ENCODE measurements at regions not wholly inside any gene's neighbourhood (a gene's known extent, or its start where the extent isn't known, plus 50 kb on each side); places are given as distances from the start of the nearest gene placed in this dataset.
A peak's percentile ranks its signal among the peaks of the same experiment; 100 is the strongest.
"Not testable (repeated sequence)": the region's sequence is repeated elsewhere in the genome, so short reads cannot be mapped to it uniquely, and the experiment has no call there.

DNA sequence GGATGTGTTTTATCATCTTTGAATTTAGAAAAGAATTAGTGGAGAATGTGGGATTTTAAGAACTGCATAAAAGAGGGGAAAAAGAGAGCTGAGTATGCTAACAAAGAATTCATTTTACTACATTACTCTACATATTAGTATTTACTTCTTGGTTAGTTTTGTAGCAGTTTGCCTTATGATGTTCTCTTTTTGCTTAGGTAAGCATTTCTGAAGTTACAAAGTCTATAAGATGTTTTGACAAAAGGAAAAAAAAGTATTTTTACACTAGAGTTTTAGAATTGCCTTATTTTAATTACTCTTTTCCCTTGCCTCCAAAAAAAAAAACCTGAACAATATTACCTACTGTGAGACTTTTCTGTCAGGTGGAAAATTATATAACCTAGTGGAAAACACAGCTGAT is 739.5 kb upstream of the SLC39A10 start:
- DNase-seq (ENCODE audit: low read depth) = no peak
- in situ Hi-C loops (cut with HindIII; ENCODE audit: low pct_unique_long_range_greater_than_20kb, low sequenced_read_pairs) = no loop called here

GRCh38 chr2:194915485-194915884 is 741.5 kb upstream of the SLC39A10 start:
- DNase-seq (ENCODE audit: low read depth) = no peak
- in situ Hi-C loops (cut with HindIII; ENCODE audit: low pct_unique_long_range_greater_than_20kb, low sequenced_read_pairs) = no loop called here

- DNase-seq (ENCODE audit: low read depth) = no peak
- in situ Hi-C loops (cut with HindIII; ENCODE audit: low pct_unique_long_range_greater_than_20kb, low sequenced_read_pairs) = no loop called here
Measured at GRCh38 chr2:194907569-194907968, 749.5 kb upstream of the SLC39A10 start.

GRCh38 chr2:194896871-194897270 is 760.2 kb upstream of the SLC39A10 start:
- in situ Hi-C loops (cut with HindIII; ENCODE audit: low pct_unique_long_range_greater_than_20kb, low sequenced_read_pairs) = no loop called here

GRCh38 chr2:194883711-194884110 is 773.3 kb upstream of the SLC39A10 start:
- DNase-seq (ENCODE audit: low read depth) = no peak
- in situ Hi-C loops (cut with HindIII; ENCODE audit: low pct_unique_long_range_greater_than_20kb, low sequenced_read_pairs) = no loop called here

More at GRCh38 chr2:194896871-194897270, 760.2 kb upstream of the SLC39A10 start:
- no peak for DNase-seq (ENCODE audit: low read depth)

DNA sequence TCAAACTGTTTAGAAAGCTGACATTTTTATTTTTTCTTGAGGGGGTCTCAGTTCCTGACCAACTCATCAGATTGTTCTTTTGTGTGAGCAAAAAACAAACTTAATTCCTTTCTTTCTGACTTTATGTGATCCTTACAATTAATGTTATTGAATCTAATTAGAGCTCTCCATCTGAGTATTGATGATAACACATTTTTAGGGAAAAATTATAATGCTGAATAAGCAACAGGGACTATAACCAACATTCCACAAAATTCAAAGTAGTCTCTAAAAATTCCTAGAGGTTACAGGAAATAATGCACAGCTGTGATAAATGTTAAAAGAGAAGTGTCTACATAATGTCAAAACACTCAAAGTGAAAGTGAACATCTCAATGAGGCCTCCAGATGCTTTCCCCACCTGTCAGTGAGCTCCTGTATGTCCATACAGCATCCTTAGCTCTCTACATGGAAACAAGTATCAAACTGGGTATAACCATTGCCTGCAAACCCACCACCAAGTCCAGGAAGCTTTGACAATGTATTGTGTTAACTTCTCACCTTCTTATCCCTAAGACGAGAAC is 786.0 kb upstream of the SLC39A10 start:
- in situ Hi-C loops (cut with HindIII; ENCODE audit: low pct_unique_long_range_greater_than_20kb, low sequenced_read_pairs) = no loop called here
- DNase-seq (ENCODE audit: low read depth) = no peak

GRCh38 chr2:194867328-194867727 is 789.7 kb upstream of the SLC39A10 start:
- in situ Hi-C loops (cut with HindIII; ENCODE audit: low pct_unique_long_range_greater_than_20kb, low sequenced_read_pairs) = no loop called here
- peak; percentile 16 for DNase-seq (ENCODE audit: low read depth)

DNA sequence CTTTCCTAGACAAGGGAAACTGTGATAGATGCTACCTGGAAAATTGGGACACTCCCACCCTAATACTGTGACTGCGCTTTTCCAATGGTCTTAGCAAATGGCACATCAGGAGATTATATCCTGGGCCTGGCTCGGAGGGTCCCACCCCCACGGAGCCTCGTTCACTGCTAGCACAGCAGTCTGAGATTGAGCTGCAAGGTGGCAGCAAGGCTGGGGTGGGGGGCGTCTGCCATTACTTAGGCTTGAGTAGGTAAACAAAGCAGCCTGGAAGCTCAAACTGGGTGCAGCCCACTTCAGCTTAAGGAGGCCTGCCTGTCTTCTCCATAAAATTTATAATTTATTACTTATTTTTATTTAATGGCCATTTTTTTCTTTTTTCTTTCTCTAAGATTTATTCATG is 802.1 kb upstream of the SLC39A10 start:
- in situ Hi-C loops (cut with HindIII; ENCODE audit: low pct_unique_long_range_greater_than_20kb, low sequenced_read_pairs) = no loop called here

GRCh38 chr2:194842871-194843270 is 814.2 kb upstream of the SLC39A10 start:
- in situ Hi-C loops (cut with HindIII; ENCODE audit: low pct_unique_long_range_greater_than_20kb, low sequenced_read_pairs) = no loop called here
- no peak for DNase-seq (ENCODE audit: low read depth)

More for the DNA sequence above, 802.1 kb upstream of the SLC39A10 start:
- DNase-seq (ENCODE audit: low read depth) = no peak

DNA sequence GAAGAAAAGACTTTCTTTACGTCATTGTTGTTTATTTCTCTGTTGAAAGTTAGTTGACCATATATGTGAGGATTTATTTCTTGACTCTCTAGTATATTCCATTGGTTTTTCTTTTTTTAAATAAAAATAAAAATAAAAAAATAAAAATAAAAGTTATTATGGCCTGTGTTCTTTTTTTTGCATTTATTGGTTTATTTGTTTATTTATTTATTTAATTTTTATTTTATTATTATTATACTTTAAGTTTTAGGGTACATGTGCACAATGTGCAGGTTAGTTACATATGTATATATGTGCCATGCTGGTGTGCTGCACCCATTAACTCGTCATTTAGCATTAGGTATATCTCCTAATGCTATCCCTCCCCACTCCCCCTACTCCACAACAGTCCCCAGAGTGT is 822.7 kb upstream of the SLC39A10 start:
- DNase-seq (ENCODE audit: low read depth); in situ Hi-C loops (cut with HindIII; ENCODE audit: low pct_unique_long_range_greater_than_20kb, low sequenced_read_pairs): not testable (repeated sequence)

- DNase-seq (ENCODE audit: low read depth) = peak; percentile 11
- in situ Hi-C loops (cut with HindIII; ENCODE audit: low pct_unique_long_range_greater_than_20kb, low sequenced_read_pairs) = no loop called here
Measured at GRCh38 chr2:194826241-194826640, 830.8 kb upstream of the SLC39A10 start.

GRCh38 chr2:194824450-194824849 is 832.6 kb upstream of the SLC39A10 start:
- no peak for DNase-seq (ENCODE audit: low read depth)
- in situ Hi-C loops (cut with HindIII; ENCODE audit: low pct_unique_long_range_greater_than_20kb, low sequenced_read_pairs) = no loop called here

GRCh38 chr2:194822657-194823056 is 834.4 kb upstream of the SLC39A10 start:
- in situ Hi-C loops (cut with HindIII; ENCODE audit: low pct_unique_long_range_greater_than_20kb, low sequenced_read_pairs) = no loop called here
- no peak for DNase-seq (ENCODE audit: low read depth)

DNA sequence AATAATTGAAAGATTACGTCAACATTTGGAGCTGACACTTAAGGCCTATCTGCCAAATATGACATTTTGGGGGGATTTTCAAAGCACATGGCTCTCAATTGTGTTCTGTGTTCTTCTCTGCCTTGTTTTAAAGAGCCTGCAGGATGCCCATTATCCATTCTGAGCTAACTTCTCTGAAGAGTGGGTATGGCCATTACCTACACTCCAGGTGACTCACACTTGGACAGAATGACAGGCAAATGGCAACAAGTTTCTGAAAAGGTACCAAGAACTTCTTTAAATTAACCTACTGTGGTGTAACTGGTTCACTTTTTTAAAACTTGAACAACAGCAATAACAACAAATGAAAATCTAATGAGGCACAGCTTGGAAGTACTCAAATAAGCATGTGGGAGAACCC is 834.9 kb upstream of the SLC39A10 start:
- no peak for DNase-seq (ENCODE audit: low read depth)
- in situ Hi-C loops (cut with HindIII; ENCODE audit: low pct_unique_long_range_greater_than_20kb, low sequenced_read_pairs) = no loop called here

GRCh38 chr2:194819367-194819766 is 837.7 kb upstream of the SLC39A10 start:
- no peak for DNase-seq (ENCODE audit: low read depth)
- in situ Hi-C loops (cut with HindIII; ENCODE audit: low pct_unique_long_range_greater_than_20kb, low sequenced_read_pairs) = no loop called here

GRCh38 chr2:194815475-194815874 is 841.6 kb upstream of the SLC39A10 start:
- in situ Hi-C loops (cut with HindIII; ENCODE audit: low pct_unique_long_range_greater_than_20kb, low sequenced_read_pairs) = no loop called here
- no peak for DNase-seq (ENCODE audit: low read depth)

DNA sequence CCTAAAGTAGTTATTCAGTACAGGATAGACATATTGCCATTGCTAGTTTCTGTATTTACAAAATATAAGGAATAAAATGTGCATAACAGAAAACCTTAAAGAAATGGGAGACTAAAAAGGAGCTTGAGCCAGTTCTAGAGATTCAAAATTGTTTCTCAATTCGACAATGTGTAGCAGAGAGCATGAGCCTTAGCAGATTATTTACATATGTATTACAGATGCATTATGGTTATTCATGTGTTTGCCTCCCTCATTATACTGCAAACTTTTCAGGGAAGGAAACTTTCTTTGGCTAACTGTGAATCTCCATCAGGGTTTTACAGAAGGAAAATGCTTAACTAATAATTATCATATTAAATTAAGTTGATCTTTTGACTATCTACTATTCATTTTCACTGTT is 854.4 kb upstream of the SLC39A10 start:
- in situ Hi-C loops (cut with HindIII; ENCODE audit: low pct_unique_long_range_greater_than_20kb, low sequenced_read_pairs) = no loop called here
- DNase-seq (ENCODE audit: low read depth) = no peak

- DNase-seq (ENCODE audit: low read depth); in situ Hi-C loops (cut with HindIII; ENCODE audit: low pct_unique_long_range_greater_than_20kb, low sequenced_read_pairs): not testable (repeated sequence)
Measured at GRCh38 chr2:194787071-194787470, 870.0 kb upstream of the SLC39A10 start.

- in situ Hi-C loops (cut with HindIII; ENCODE audit: low pct_unique_long_range_greater_than_20kb, low sequenced_read_pairs); DNase-seq (ENCODE audit: low read depth): not testable (repeated sequence)
Measured at GRCh38 chr2:194771394-194771793, 885.6 kb upstream of the SLC39A10 start.

DNA sequence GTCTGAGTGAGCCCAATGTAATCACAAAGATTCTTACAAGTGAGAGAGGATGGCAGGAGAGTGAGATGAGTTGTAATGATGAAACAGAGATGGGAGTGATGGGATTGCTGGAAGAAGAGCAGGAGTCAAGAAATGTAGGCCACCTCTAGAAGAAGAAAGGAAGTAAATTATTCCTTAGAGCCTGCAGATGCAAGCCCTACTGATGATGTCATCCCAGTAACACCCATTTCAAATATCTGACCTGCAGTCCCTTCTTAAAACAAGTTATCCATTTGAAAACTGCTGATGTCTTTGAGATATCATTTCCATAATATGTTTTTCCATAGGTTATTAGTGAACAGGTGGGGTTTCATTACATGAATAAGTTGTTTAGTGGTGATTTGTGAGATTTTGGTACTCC is 888.0 kb upstream of the SLC39A10 start:
- DNase-seq (ENCODE audit: low read depth) = no peak
- in situ Hi-C loops (cut with HindIII; ENCODE audit: low pct_unique_long_range_greater_than_20kb, low sequenced_read_pairs) = no loop called here

DNA sequence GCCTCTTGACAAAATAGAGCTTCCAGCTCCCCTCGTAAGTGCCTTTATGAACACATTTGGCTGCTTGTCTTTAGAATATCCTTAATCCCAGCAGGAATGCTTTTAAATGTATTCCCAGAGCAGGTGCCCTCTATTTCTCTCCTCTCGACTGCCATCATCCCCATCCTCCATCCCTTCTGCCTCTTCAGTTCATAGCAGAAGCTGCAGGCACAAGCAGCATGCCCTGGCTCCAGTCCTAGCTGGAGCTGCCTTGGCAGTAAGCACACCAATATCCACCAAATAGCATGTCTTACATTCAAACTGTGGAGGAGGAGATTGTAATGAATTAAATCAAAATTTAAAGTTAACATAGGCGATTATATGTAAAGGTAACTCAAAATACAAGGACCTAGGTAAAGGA is 891.3 kb upstream of the SLC39A10 start:
- DNase-seq (ENCODE audit: low read depth) = no peak
- in situ Hi-C loops (cut with HindIII; ENCODE audit: low pct_unique_long_range_greater_than_20kb, low sequenced_read_pairs) = no loop called here

Data from Caki2 (cell line).